Thoracic aorta (tissue), 2 donors: ENCODE measurements at regions not wholly inside any gene's neighbourhood (a gene's known extent, or its start where the extent isn't known, plus 50 kb on each side); places are given as distances from the start of the nearest gene placed in this dataset.
"Not testable (repeated sequence)": the region's sequence is repeated elsewhere in the genome, so short reads cannot be mapped to it uniquely, and the experiment has no call there.

Experiments used
- ATAC-seq: fragments of 150-250 bp; one replicate; pipeline ENCODE4 v1.8.0; 2017; ENCODE audit warnings: low read depth; ENCODE audit not compliant: insufficient number of reproducible peaks, low FRiP score
- DNase-seq: peaks from one replicate; pipeline ENCODE4 v3.0.0-alpha.2; 2020; ENCODE audit warnings: low spot score
- H3K27ac ChIP-seq, 2 donors: fragments of 200-600 bp; sonication (generic); 1 replicate in 1 of 2; 2 replicates in 1 of 2; pipeline ENCODE4 v1.5.1; 2016; ENCODE audit warnings: mild to moderate bottlenecking in 2 of 2, moderate library complexity in 2 of 2
- H3K27me3 ChIP-seq: fragments of 200-600 bp; sonication (generic); replicated peaks from 2 replicates; pipeline ENCODE4 v1.6.0; 2016; ENCODE audit warnings: mild to moderate bottlenecking; ENCODE audit not compliant: insufficient read depth
- H3K36me3 ChIP-seq: fragments of 200-600 bp; sonication (generic); one replicate; pipeline ENCODE4 v1.5.1; 2016
- H3K4me1 ChIP-seq, 2 donors: fragments of 200-600 bp; sonication (generic); 1 replicate in 1 of 2; 2 replicates in 1 of 2; pipeline versions ENCODE4 v1.5.1 to v1.6.0; 2016; ENCODE audit warnings: low read depth in 2 of 2, mild to moderate bottlenecking in 1 of 2; ENCODE audit not compliant: control insufficient read depth in 1 of 2
- H3K4me3 ChIP-seq: fragments of 200-600 bp; sonication (generic); 2 replicates; pipeline ENCODE4 v1.5.1; 2016; ENCODE audit warnings: mild to moderate bottlenecking
- H3K9me3 ChIP-seq: fragments of 200-600 bp; sonication (generic); 2 replicates; pipeline ENCODE4 v1.5.1; 2016
- TF ChIP-seq, protein P1 (sequence below): fragments of 200-600 bp; sonication (generic); IDR thresholded peaks from one replicate; pipeline ENCODE4 v1.5.1; 2019; ENCODE audit warnings: antibody characterized with exemption

DNA sequence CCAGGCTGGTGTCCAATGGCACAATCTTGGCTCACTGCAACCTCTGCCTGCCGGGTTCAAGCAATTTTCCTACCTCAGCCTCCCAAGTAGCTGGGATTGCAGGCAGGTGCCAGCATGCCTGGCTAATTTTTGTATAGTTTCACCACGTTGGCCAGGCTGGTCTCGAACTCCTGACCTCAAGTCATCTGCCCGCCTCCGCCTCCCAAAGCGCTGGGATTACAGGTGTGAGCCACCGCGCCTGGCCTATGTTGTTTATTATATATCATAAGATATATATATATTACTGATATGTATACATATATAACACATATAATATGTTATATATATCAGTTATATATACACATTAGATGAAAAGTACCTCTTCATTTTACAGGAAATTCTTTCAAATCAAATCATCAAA is 914.7 kb downstream of the FOXD4L5 start:
- not testable (repeated sequence) for H3K4me3 ChIP-seq, ATAC-seq, DNase-seq, H3K36me3 ChIP-seq, H3K4me1 ChIP-seq, H3K27me3 ChIP-seq, H3K9me3 ChIP-seq, H3K27ac ChIP-seq

GRCh38 chr9:64369644-64370043 is 915.4 kb downstream of the FOXD4L5 start:
- not testable (repeated sequence) for H3K27ac ChIP-seq, H3K36me3 ChIP-seq, H3K27me3 ChIP-seq

DNA sequence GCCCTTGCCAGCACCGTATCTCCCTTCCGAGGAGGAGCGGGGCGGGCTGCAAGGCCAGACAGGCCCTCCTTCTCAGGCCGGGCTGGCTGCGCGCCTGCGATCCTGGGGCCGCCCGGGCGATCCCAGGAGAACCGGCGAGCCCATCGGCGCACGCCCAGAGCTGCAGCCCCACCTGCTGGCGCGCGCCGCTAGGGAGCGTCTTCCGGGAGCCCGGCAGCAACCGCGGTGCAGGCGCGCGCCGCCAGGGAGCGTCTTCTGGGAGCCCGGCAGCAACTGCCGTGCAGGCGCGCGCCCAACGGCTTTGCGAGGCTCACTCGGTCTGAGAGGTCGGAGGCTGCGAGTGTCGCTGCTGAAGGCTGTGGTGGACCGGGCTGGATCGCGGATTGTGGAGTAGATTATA is 915.9 kb downstream of the FOXD4L5 start:
- H3K36me3 ChIP-seq, H3K27me3 ChIP-seq, H3K4me1 ChIP-seq, H3K27ac ChIP-seq, H3K9me3 ChIP-seq, DNase-seq: not testable (repeated sequence)
- peak; percentile 69 for ATAC-seq
- TF ChIP-seq, protein P1, sequence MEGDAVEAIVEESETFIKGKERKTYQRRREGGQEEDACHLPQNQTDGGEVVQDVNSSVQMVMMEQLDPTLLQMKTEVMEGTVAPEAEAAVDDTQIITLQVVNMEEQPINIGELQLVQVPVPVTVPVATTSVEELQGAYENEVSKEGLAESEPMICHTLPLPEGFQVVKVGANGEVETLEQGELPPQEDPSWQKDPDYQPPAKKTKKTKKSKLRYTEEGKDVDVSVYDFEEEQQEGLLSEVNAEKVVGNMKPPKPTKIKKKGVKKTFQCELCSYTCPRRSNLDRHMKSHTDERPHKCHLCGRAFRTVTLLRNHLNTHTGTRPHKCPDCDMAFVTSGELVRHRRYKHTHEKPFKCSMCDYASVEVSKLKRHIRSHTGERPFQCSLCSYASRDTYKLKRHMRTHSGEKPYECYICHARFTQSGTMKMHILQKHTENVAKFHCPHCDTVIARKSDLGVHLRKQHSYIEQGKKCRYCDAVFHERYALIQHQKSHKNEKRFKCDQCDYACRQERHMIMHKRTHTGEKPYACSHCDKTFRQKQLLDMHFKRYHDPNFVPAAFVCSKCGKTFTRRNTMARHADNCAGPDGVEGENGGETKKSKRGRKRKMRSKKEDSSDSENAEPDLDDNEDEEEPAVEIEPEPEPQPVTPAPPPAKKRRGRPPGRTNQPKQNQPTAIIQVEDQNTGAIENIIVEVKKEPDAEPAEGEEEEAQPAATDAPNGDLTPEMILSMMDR = peak; percentile 33
- peak overlapping the region; percentile 52 for H3K4me3 ChIP-seq

More at GRCh38 chr9:64369644-64370043, 915.4 kb downstream of the FOXD4L5 start:
- H3K4me1 ChIP-seq, DNase-seq, H3K9me3 ChIP-seq, ATAC-seq: not testable (repeated sequence)
- H3K4me3 ChIP-seq = peak overlapping the region; percentile 39

DNA sequence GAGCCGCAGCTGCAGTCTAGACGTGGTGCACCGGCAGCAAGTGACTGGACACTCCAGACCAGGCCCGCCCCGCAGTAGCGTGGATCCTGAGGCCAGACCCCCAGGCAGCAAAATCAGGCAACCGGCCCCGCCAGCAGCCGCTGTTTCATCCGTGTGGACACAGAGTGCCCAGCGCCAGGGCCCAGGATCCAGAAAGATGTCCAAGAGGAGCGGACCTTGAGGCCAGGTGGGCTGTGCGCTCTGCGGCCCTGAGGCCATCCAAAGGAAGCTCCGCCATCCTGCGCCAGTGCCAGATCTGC is 916.4 kb downstream of the FOXD4L5 start:
- not testable (repeated sequence) for H3K27me3 ChIP-seq, H3K4me1 ChIP-seq, DNase-seq, ATAC-seq, H3K9me3 ChIP-seq, H3K36me3 ChIP-seq, H3K27ac ChIP-seq
- peak overlapping the region; percentile 48 for H3K4me3 ChIP-seq

- ATAC-seq, H3K36me3 ChIP-seq, DNase-seq, H3K27ac ChIP-seq, H3K4me1 ChIP-seq, H3K9me3 ChIP-seq, H3K27me3 ChIP-seq: not testable (repeated sequence)
- H3K4me3 ChIP-seq = peak overlapping the region; percentile 48
Observed at GRCh38 chr9:64367826-64368643, 917.0 kb downstream of the FOXD4L5 start.
